ENCODE measurements at regions not wholly inside any gene's neighbourhood (a gene's known extent, or its start where the extent isn't known, plus 50 kb on each side); places are given as distances from the start of the nearest gene placed in this dataset.

DNA sequence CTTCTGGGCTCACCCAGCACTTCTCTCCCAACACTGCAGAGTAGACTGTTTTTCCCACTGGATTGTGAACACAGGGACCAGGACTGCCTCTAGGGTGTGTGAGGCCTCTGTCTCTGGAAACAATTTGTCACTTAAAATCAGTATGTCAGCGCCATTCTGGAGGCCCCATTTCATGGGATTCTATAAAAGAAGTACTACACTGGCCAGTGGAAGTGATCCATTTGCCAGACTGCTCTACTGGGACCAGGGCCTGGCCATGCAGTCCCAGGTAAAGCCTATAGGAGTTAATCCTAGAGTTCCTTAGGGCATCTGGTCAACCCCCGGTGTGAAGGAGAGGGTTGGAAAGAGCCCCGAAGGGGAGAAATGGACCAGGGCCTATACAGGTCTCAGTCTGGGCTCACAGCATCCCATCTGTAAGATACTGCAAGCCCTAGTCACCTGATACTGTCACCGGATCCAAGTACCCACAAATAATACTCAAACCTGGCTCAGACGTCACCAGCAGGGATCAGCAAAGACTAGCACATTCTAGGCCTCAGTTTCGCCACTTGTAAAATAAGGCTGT lies 245.0 kb downstream of the FOXD2 start:
- peak; percentile 9 for DNase-seq
- Histone ChIP-seq H3K9me3 (no peaks in the 10 kb centered on the region), H3K27me3 (no peaks in the 10 kb centered on the region), H3K4me3 (no peak overlapping the region), H3K27ac (no peak overlapping the region), H3K4me1 (peaks cover 0 to 17% (median 13%) of the 10 kb centered on the region in 4 donors), H3K36me3 (no peaks in the 10 kb centered on the region)
- intact Hi-C loops (cut with DNase I): no loop called here
- whole genome bisulfite sequencing, 2 donors: 89 to 93% methylated on average over 6 of the region's 6 CpGs
- TF ChIP-seq POLR2AphosphoS5 (IDR thresholded peaks at IDR 0.05) (no peak), EP300 (IDR thresholded peaks at IDR 0.05) (no peak)
- TF ChIP-seq, protein P1, sequence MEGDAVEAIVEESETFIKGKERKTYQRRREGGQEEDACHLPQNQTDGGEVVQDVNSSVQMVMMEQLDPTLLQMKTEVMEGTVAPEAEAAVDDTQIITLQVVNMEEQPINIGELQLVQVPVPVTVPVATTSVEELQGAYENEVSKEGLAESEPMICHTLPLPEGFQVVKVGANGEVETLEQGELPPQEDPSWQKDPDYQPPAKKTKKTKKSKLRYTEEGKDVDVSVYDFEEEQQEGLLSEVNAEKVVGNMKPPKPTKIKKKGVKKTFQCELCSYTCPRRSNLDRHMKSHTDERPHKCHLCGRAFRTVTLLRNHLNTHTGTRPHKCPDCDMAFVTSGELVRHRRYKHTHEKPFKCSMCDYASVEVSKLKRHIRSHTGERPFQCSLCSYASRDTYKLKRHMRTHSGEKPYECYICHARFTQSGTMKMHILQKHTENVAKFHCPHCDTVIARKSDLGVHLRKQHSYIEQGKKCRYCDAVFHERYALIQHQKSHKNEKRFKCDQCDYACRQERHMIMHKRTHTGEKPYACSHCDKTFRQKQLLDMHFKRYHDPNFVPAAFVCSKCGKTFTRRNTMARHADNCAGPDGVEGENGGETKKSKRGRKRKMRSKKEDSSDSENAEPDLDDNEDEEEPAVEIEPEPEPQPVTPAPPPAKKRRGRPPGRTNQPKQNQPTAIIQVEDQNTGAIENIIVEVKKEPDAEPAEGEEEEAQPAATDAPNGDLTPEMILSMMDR (IDR thresholded peaks at IDR 0.05): no peak

DNA sequence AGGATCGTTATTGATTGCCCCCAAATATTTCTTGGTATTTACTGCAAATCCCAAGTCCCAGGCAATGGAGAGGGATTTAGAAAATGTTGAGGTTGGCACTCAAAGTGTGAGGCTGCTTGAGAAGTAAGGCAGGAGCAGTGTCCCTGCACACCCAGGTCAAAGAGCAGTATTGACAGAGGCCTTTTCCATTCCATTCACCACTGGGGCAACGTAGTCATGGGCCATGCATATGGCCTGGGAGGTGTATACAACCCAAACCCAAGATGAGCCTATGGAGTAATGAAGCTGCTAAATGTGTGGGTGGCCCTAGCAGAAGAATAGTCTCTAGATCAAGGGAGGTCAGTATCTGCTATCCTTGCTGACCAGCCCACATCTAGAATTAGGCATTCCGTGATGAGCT lies 245.6 kb downstream of the FOXD2 start:
- intact Hi-C loops (cut with DNase I): no loop called here
- peaks cover 0 to 17% (median 13%) of the 10 kb centered on the region in 4 donors for H3K4me1 ChIP-seq
- no peak for TF ChIP-seq POLR2A (IDR thresholded peaks at IDR 0.05)
- no peaks in the 10 kb centered on the region for H3K9me3 ChIP-seq
- peaks cover 0 to 4% (median 0%) of the 10 kb centered on the region in 3 donors for H3K27me3 ChIP-seq
- peak; percentile 24 for DNase-seq
- no peaks in the 10 kb centered on the region for H3K36me3 ChIP-seq
- no peak overlapping the region for H3K27ac ChIP-seq
- 72 to 88% methylated on average over 3 of the region's 3 CpGs for WGBS, 2 donors
- H3K4me3 ChIP-seq: no peak overlapping the region

DNA sequence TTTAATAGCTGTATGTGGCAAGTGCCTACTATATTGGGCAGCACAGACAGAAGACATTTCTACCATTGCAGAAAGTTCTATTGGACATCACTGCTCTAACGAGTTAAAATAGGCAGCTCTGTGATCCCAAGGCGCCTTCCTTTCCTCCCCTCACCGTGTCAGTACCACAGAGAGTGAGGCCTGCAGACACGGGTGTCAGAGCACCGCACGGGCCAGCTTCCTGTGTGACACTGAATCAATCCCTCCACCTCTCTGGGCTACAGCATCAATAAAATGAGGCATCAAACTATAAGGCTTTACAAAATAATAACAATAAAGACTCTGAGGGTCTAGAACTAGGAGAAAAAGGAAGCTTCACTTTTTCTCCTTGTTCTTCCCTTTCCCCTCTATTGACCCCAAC lies 246.7 kb downstream of the FOXD2 start:
- intact Hi-C loops (cut with DNase I): no loop called here
- TF ChIP-seq EP300 (IDR thresholded peaks at IDR 0.05) (no peak), POLR2A (IDR thresholded peaks at IDR 0.05) (no peak), POLR2AphosphoS5 (IDR thresholded peaks at IDR 0.05) (no peak)
- TF ChIP-seq, protein P1 (IDR thresholded peaks at IDR 0.05): no peak
- no peak overlapping the region for H3K27ac ChIP-seq

DNA sequence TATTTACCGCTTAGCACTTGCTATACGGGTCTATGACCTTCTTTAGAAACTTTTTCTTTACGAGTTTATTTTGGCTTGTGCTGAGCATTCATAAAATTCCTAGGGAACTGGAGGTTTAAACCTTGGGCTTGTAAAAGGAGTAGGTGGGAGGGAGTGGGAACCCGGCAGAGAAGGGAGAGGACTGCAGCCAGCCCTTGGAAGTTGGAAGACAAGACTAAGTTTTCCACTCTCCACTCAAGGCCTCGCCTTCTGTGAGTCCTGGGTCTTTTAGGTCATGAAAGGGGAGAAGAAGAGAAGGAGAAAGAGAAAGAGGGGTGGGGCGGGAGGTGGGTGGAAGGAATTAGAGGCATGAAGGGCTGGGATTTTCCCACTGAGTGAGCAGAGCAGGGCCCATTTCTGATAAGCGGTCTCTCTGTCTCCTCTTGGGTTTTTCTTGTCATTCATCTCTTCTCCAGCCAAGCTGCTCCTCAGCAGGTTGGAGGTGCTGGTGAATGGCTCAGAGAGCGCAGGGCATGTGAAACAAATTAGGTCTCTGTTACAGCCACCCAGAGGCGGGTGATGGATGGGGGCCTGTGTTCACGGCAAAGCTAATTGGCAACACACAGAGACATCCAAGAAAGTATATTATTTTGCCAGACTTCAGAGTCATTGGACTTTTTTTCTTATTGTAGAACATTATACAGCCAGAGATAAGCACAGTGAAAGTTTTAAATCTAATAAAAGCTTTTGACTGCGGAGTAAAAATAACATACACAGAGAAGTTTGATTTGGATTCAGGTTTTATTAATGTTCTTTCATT lies 247.3 kb downstream of the FOXD2 start:
- Histone ChIP-seq H3K27me3 (peaks cover 0 to 9% (median 0%) of the 10 kb centered on the region in 3 donors), H3K4me1 (peaks cover 0 to 17% (median 13%) of the 10 kb centered on the region in 4 donors), H3K27ac (peak overlapping the region in 2 of 4 donors; percentile 21 to 35), H3K9me3 (no peaks in the 10 kb centered on the region), H3K4me3 (no peak overlapping the region), H3K36me3 (no peaks in the 10 kb centered on the region)
- peak; percentile 36 for DNase-seq
- TF ChIP-seq POLR2AphosphoS5 (IDR thresholded peaks at IDR 0.05) (no peak), EP300 (IDR thresholded peaks at IDR 0.05) (no peak), POLR2A (IDR thresholded peaks at IDR 0.05) (no peak)
- TF ChIP-seq, protein P1 (IDR thresholded peaks at IDR 0.05): no peak
- intact Hi-C loops (cut with DNase I): no loop called here
- 36 to 70% methylated on average over 11 of the region's 11 CpGs for WGBS, 2 donors

More for the DNA sequence above, 246.7 kb downstream of the FOXD2 start:
- no peaks in the 10 kb centered on the region for H3K36me3 ChIP-seq
- no peaks in the 10 kb centered on the region for H3K9me3 ChIP-seq
- peaks cover 0 to 9% (median 0%) of the 10 kb centered on the region in 3 donors for H3K27me3 ChIP-seq
- peaks cover 0 to 17% (median 13%) of the 10 kb centered on the region in 4 donors for H3K4me1 ChIP-seq
- WGBS, 2 donors: 54 to 80% methylated on average over 6 of the region's 6 CpGs
- peak; percentile 15 for DNase-seq
- H3K4me3 ChIP-seq: no peak overlapping the region

DNA sequence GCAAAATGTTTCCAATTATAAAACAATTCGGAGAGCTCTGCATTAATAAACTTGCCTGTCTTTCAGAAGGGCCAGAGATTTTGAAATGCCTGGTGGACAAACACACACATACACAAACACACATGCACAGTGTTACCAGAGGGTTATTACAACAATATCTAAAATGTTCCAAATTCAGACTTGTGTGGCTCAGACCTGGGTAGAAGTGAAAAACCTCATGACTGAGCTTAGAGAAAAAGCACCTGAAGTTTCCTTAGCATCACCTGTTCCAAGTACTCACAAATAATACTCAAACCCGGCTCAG lies 247.9 kb downstream of the FOXD2 start:
- no peak for TF ChIP-seq POLR2A (IDR thresholded peaks at IDR 0.05)
- TF ChIP-seq POLR2AphosphoS5 (IDR thresholded peaks at IDR 0.05): no peak
- TF ChIP-seq EP300 (IDR thresholded peaks at IDR 0.05): no peak
- TF ChIP-seq, protein P1 (IDR thresholded peaks at IDR 0.05): no peak
- Histone ChIP-seq H3K4me1 (peaks cover 0 to 17% (median 13%) of the 10 kb centered on the region in 4 donors), H3K27ac (no peak overlapping the region), H3K9me3 (no peaks in the 10 kb centered on the region), H3K27me3 (peaks cover 0 to 9% (median 0%) of the 10 kb centered on the region in 3 donors), H3K36me3 (no peaks in the 10 kb centered on the region), H3K4me3 (no peak overlapping the region)
- WGBS, 2 donors: 52 to 79% methylated on average over 2 of the region's 2 CpGs
- intact Hi-C loops (cut with DNase I): no loop called here
- DNase-seq: no peak

Data from sigmoid colon (tissue), 6 donors.